K562 (cell line): ENCODE measurements at regions not wholly inside any gene's neighbourhood (a gene's known extent, or its start where the extent isn't known, plus 50 kb on each side); places are given as distances from the start of the nearest gene placed in this dataset.

Experiments
- ATAC-seq: fragments of 200-7000 bp; cut with Tn5 transposase; 3 replicates; pipeline ENCODE4 v1.9.1; 2020; ENCODE audit warnings: moderate library complexity
- BruUV-seq: library from RNA; stranded (reverse); fragments of 400-500 nt; replicated peaks from 2 replicates; lab custom pipeline; 2021; lab: Mats Ljungman, UMichigan
- CTCF ChIA-PET: fragments of 300-600 bp; formaldehyde crosslinking; extraction: SDS; loops from one replicate; lab custom pipeline; 2021; ENCODE audit warnings: low intra/inter-chr PET ratio; lab: Yijun Ruan, JAX
- POLR2A ChIA-PET: fragments of 300-600, 350-650 bp; sonication (Branson Sonifier 250); formaldehyde crosslinking; extraction: SDS; loops from one replicate; lab custom pipeline; 2021; ENCODE audit warnings: antibody characterized with exemption, inconsistent platforms; lab: Yijun Ruan, JAX
- DNase-seq, 4 experiments: peaks; one replicate each; pipeline versions ENCODE4 v3.0.0 to v3.0.0-alpha.2; 2011 to 2018; ENCODE audit warnings: low spot score in 3 of 4, mixed read lengths in 3 of 4; ENCODE audit errors: extremely low read depth in 1 of 4
- FAIRE-seq: peaks from 2 replicates; lab custom pipeline; 2011; peaks lifted over from hg19 to GRCh38; lab: Jason Lieb, UNC
- H2AFZ ChIP-seq: 2 replicates; pipeline ENCODE4 v1.6.0; 2011; ENCODE audit warnings: low read depth, low read length, control low read depth, inconsistent platforms
- H3K27ac ChIP-seq: fragments of 200-600 bp; 3 replicates; pipeline ENCODE4 v1.8.0; 2011; ENCODE audit warnings: low read depth, mild to moderate bottlenecking, control low read depth, inconsistent platforms, low read length, moderate library complexity, mixed read lengths; ENCODE audit errors: extremely low read depth
- H3K27me3 ChIP-seq, 2 experiments: fragments of 300-600 bp in 1 of 2; 2 replicates in 1 of 2; 3 replicates in 1 of 2; pipeline versions ENCODE4 v1.6.0 to v1.8.0; 2011; ENCODE audit warnings: inconsistent platforms in 2 of 2, low read length in 2 of 2, mild to moderate bottlenecking in 1 of 2, mixed read lengths in 1 of 2, moderate library complexity in 1 of 2; ENCODE audit not compliant: control insufficient read depth in 2 of 2, insufficient read depth in 2 of 2
- H3K36me3 ChIP-seq: fragments of 300-600 bp; 3 replicates; pipeline ENCODE4 v1.8.0; 2011; ENCODE audit warnings: mild to moderate bottlenecking, low read length, inconsistent platforms; ENCODE audit not compliant: control insufficient read depth, insufficient read depth
- H3K4me1 ChIP-seq, 2 experiments: fragments of 200-600 bp in 1 of 2; replicated peaks in 1 of 2; 2 replicates in 1 of 2; 3 replicates in 1 of 2; pipeline versions ENCODE4 v1.5.1 to v1.8.0; 2011; ENCODE audit warnings: inconsistent platforms in 2 of 2, low read length in 2 of 2, mild to moderate bottlenecking in 1 of 2, mixed read lengths in 1 of 2, moderate library complexity in 1 of 2; ENCODE audit not compliant: control insufficient read depth in 2 of 2, insufficient read depth in 2 of 2
- H3K4me2 ChIP-seq: 2 replicates; pipeline ENCODE4 v1.6.1; 2011; ENCODE audit warnings: low read length, control low read depth, inconsistent platforms, mixed read lengths; ENCODE audit not compliant: insufficient read depth
- H3K4me3 ChIP-seq: fragments of 200-600 bp; sonication (generic), shearing (Covaris generic); 2 replicates; pipeline ENCODE4 v1.5.1; 2016; ENCODE audit warnings: control low read depth, inconsistent platforms
- H3K79me2 ChIP-seq: fragments of 200-600 bp; 3 replicates; pipeline ENCODE4 v1.8.0; 2011; ENCODE audit warnings: low read length, inconsistent platforms; ENCODE audit not compliant: control insufficient read depth, insufficient read depth
- H3K9ac ChIP-seq, 2 experiments: 2 replicates each; pipeline versions ENCODE4 v1.6.0 to v1.6.1; 2011; ENCODE audit warnings: low read depth in 2 of 2, low read length in 2 of 2, control low read depth in 1 of 2, inconsistent platforms in 1 of 2, mild to moderate bottlenecking in 1 of 2, mixed read lengths in 1 of 2; ENCODE audit not compliant: insufficient read depth in 1 of 2
- H3K9me1 ChIP-seq: one replicate; pipeline ENCODE4 v1.6.0; 2011; ENCODE audit warnings: inconsistent platforms, mild to moderate bottlenecking, low read length, moderate library complexity; ENCODE audit not compliant: control insufficient read depth, insufficient read depth
- H3K9me3 ChIP-seq: replicated peaks from 2 replicates; pipeline ENCODE4 v1.5.1; 2011; ENCODE audit warnings: low read depth, low read length, inconsistent platforms; ENCODE audit not compliant: control insufficient read depth, insufficient read depth
- H4K20me1 ChIP-seq: replicated peaks from 2 replicates; pipeline ENCODE4 v1.6.1; 2011; ENCODE audit warnings: low read length, inconsistent platforms, mixed read lengths; ENCODE audit not compliant: control insufficient read depth, insufficient read depth
- CHD4 ChIP-seq: fragments of 200-600 bp; sonication (generic); IDR thresholded peaks from 3 replicates; pipeline ENCODE4 v1.6.1; 2012; ENCODE audit warnings: low read depth, mild to moderate bottlenecking, mixed read lengths, low read length, inconsistent platforms; ENCODE audit not compliant: insufficient read depth, insufficient replicate concordance, poor library complexity, severe bottlenecking
- GATAD2A ChIP-seq: fragments of 450-650 bp; IDR thresholded peaks from 2 replicates; pipeline ENCODE4 v1.6.1; 2017
- GTF2A2 ChIP-seq: IDR thresholded peaks from 2 replicates; pipeline ENCODE4 v1.6.1; 2016; ENCODE audit warnings: mild to moderate bottlenecking, missing genetic modification characterization, missing compliant biosample characterization
- PRMT5 ChIP-seq: sonication (generic); formaldehyde crosslinking; IDR thresholded peaks from 2 replicates; pipeline ENCODE4 v1.5.0; 2020; ENCODE audit warnings: missing genetic modification reagents
- ZBTB7A ChIP-seq: IDR thresholded peaks from 2 replicates; pipeline ENCODE4 v1.6.1; 2011; ENCODE audit warnings: low read depth, mild to moderate bottlenecking, low read length, moderate library complexity, borderline replicate concordance; ENCODE audit not compliant: control insufficient read depth
- ZC3H11A ChIP-seq: IDR thresholded peaks from 2 replicates; pipeline ENCODE4 v1.6.1; 2012; ENCODE audit warnings: low read depth, low read length, improper control_type of control experiment
- ZHX1 ChIP-seq: fragments of 150-350 bp; conservative IDR thresholded peaks from 2 replicates; pipeline ENCODE4 v1.6.1; 2014; ENCODE audit warnings: low read length
- ZNF143 ChIP-seq: sonication (generic); formaldehyde crosslinking; IDR thresholded peaks from 2 replicates; pipeline ENCODE4 v1.9.0; 2022; ENCODE audit warnings: mild to moderate bottlenecking, missing genetic modification reagents
- ZNF780A ChIP-seq: fragments of 250-450 bp; sonication (Bioruptor Pico); IDR thresholded peaks from 2 replicates; pipeline ENCODE4 v1.5.0; 2021; ENCODE audit warnings: mild to moderate bottlenecking
- ZNF785 ChIP-seq: fragments of 250-450 bp; sonication (Bioruptor Pico); IDR thresholded peaks from 2 replicates; pipeline ENCODE4 v1.4.0; 2020; ENCODE audit warnings: mild to moderate bottlenecking
- WGBS: fragments of 100-300 bp; shearing (Covaris generic); methylation state at CpG from one replicate; pipeline ENCODE4 v1.1.6; 2016; ENCODE audit warnings: low coverage, mixed read lengths; ENCODE audit not compliant: insufficient coverage; ENCODE audit errors: missing lambda C conversion rate; 5-methylcytosine and 5-hydroxymethylcytosine counted together
- in situ Hi-C: fragments of 300-500 bp; cut with MboI; formaldehyde crosslinking; loops from 4 replicates; pipeline ENCODE4 v1.15.0; 2018; ENCODE audit warnings: inconsistent platforms, mixed read lengths
- intact Hi-C: fragments of 100-400 bp; cut with micrococcal nuclease; formaldehyde crosslinking; loops from 2 replicates; pipeline ENCODE4 v1.14.2; 2022

- TF ChIP-seq ZNF143 (CRISPR knock-in tag) (no peak), GATAD2A (no peak)
Measured at GRCh38 chr11:121950160-121950559, 165.9 kb downstream of the BLID start (continued).

GRCh38 chr11:121946514-121946913 lies 169.5 kb downstream of the BLID start:
- no peak overlapping the region for H3K4me2 ChIP-seq
- TF ChIP-seq PRMT5 (CRISPR knock-in tag) (no peak), ZBTB7A (no peak), ZC3H11A (no peak), ZNF780A (CRISPR knock-in tag) (no peak), CHD4 (no peak), ZNF785 (CRISPR knock-in tag) (no peak), GTF2A2 (tag) (no peak), ZHX1 (no peak)
- TF ChIP-seq, all 486 proteins: peak for 0
- no peak for FAIRE-seq
- Histone ChIP-seq H4K20me1 (no peaks in the 10 kb centered on the region), H3K9me3 (peaks cover 2% of the 10 kb centered on the region; the same call in 1 of the 2 replicates), H3K79me2 (no peaks in the 10 kb centered on the region), H3K9ac (no peak overlapping the region), H3K4me3 (no peak overlapping the region), H3K9me1 (no peaks in the 10 kb centered on the region), H3K27me3 (no peaks in the 10 kb centered on the region), H2AFZ (no peak overlapping the region), H3K36me3 (no peaks in the 10 kb centered on the region), H3K4me1 (no peaks in the 10 kb centered on the region), H3K27ac (no peak overlapping the region)
- CTCF ChIA-PET = no interaction called here
- intact Hi-C loops (no loop called here), in situ Hi-C loops (no loop called here)
- WGBS = 0% methylated on average over 3 of the region's 3 CpGs
- ATAC-seq = no peak
- POLR2A ChIA-PET = no interaction called here
- BruUV-seq = no TSS peak
- no peak for DNase-seq
